ENCODE measurements at regions not wholly inside any gene's neighbourhood (a gene's known extent, or its start where the extent isn't known, plus 50 kb on each side); places are given as distances from the start of the nearest gene placed in this dataset.

- Histone ChIP-seq H3K79me2 (ENCODE audit: control insufficient read depth, insufficient read depth, low read length) (no peaks in the 10 kb centered on the region), H2AFZ (ENCODE audit: control insufficient read depth, low read length) (no peak overlapping the region), H4K20me1 (ENCODE audit: control insufficient read depth, extremely low read depth, insufficient read depth, low read length) (no peaks in the 10 kb centered on the region), H3K36me3 (ENCODE audit: control insufficient read depth in 2 of 2, extremely low read depth in 1 of 2, insufficient read depth in 2 of 2, low read length in 2 of 2) (no peaks in the 10 kb centered on the region), H3K9me3 (ENCODE audit: control insufficient read depth, low read depth, low read length) (no peaks in the 10 kb centered on the region), H3K4me2 (ENCODE audit: control insufficient read depth, extremely low read depth, insufficient read depth, low read depth, low read length) (no peak overlapping the region), H3K9me1 (ENCODE audit: control insufficient read depth, extremely low read depth, insufficient read depth, low read length) (no peaks in the 10 kb centered on the region), H3K27ac (ENCODE audit: control insufficient read depth, insufficient read depth, low read length) (no peak overlapping the region), H3K4me1 (ENCODE audit: control insufficient read depth, extremely low read depth, insufficient read depth, low read length) (no peaks in the 10 kb centered on the region), H3K9ac (ENCODE audit: control insufficient read depth, extremely low read depth, insufficient read depth, low read length) (no peak overlapping the region), H3K27me3 (ENCODE audit: control insufficient read depth, extremely low read depth, insufficient read depth, low read length) (no peaks in the 10 kb centered on the region), H3K4me3 (ENCODE audit: control insufficient read depth in 2 of 3, extremely low read depth in 1 of 3, insufficient read depth in 2 of 3, low read depth in 1 of 3, low read length in 3 of 3) (no peak overlapping the region)
- no peak for TF ChIP-seq EZH2 (IDR thresholded peaks at IDR 0.05; ENCODE audit: low read length)
- no peak for TF ChIP-seq CTCF (optimal IDR thresholded peaks at IDR 0.05 in 1 of 3, IDR thresholded peaks at IDR 0.05 in 1 of 3, conservative IDR thresholded peaks at IDR 0.05 in 1 of 3; ENCODE audit: extremely low read depth in 1 of 3, insufficient read depth in 2 of 3, low read length in 3 of 3)
- FAIRE-seq (no peak), DNase-seq (ENCODE audit: low read depth, low spot score) (no peak)
- dilution Hi-C loops (cut with MboI; ENCODE audit: extremely low pct_ligation_motif_present, low sequenced_read_pairs): no loop called here
These were observed 985.7 kb upstream of the WWC1 start for GRCh38 chr5:167305591-167306213.

GRCh38 chr5:167307042-167307441 lies 984.4 kb upstream of the WWC1 start:
- Histone ChIP-seq H3K36me3 (ENCODE audit: control insufficient read depth in 2 of 2, extremely low read depth in 1 of 2, insufficient read depth in 2 of 2, low read length in 2 of 2) (no peaks in the 10 kb centered on the region), H3K79me2 (ENCODE audit: control insufficient read depth, insufficient read depth, low read length) (no peaks in the 10 kb centered on the region), H3K27me3 (ENCODE audit: control insufficient read depth, extremely low read depth, insufficient read depth, low read length) (no peaks in the 10 kb centered on the region), H3K9ac (ENCODE audit: control insufficient read depth, extremely low read depth, insufficient read depth, low read length) (no peak overlapping the region), H3K9me1 (ENCODE audit: control insufficient read depth, extremely low read depth, insufficient read depth, low read length) (no peaks in the 10 kb centered on the region), H3K4me3 (ENCODE audit: control insufficient read depth in 2 of 3, extremely low read depth in 1 of 3, insufficient read depth in 2 of 3, low read depth in 1 of 3, low read length in 3 of 3) (no peak overlapping the region), H3K9me3 (ENCODE audit: control insufficient read depth, low read depth, low read length) (no peaks in the 10 kb centered on the region), H3K4me2 (ENCODE audit: control insufficient read depth, extremely low read depth, insufficient read depth, low read depth, low read length) (no peak overlapping the region), H4K20me1 (ENCODE audit: control insufficient read depth, extremely low read depth, insufficient read depth, low read length) (no peaks in the 10 kb centered on the region), H3K4me1 (ENCODE audit: control insufficient read depth, extremely low read depth, insufficient read depth, low read length) (no peaks in the 10 kb centered on the region), H3K27ac (ENCODE audit: control insufficient read depth, insufficient read depth, low read length) (no peak overlapping the region), H2AFZ (ENCODE audit: control insufficient read depth, low read length) (no peak overlapping the region)
- DNase-seq (ENCODE audit: low read depth, low spot score): no peak
- no peak for FAIRE-seq
- dilution Hi-C loops (cut with MboI; ENCODE audit: extremely low pct_ligation_motif_present, low sequenced_read_pairs): no loop called here
- TF ChIP-seq CTCF (optimal IDR thresholded peaks at IDR 0.05 in 1 of 3, IDR thresholded peaks at IDR 0.05 in 1 of 3, conservative IDR thresholded peaks at IDR 0.05 in 1 of 3; ENCODE audit: extremely low read depth in 1 of 3, insufficient read depth in 2 of 3, low read length in 3 of 3): no peak
- no peak for TF ChIP-seq EZH2 (IDR thresholded peaks at IDR 0.05; ENCODE audit: low read length)

All from keratinocyte (primary cell).